Lower leg skin (tissue), 4 donors: ENCODE measurements at regions not wholly inside any gene's neighbourhood (a gene's known extent, or its start where the extent isn't known, plus 50 kb on each side); places are given as distances from the start of the nearest gene placed in this dataset.

Experiments used
- DNase-seq, 2 donors: peaks; one replicate each; pipeline ENCODE4 v3.0.0-alpha.2; 2019; ENCODE audit warnings: low spot score in 2 of 2
- H3K4me3 ChIP-seq: fragments of 200-600 bp; sonication (generic); 2 replicates; pipeline ENCODE4 v1.5.1; 2017; ENCODE audit warnings: mild to moderate bottlenecking, low read depth; ENCODE audit not compliant: poor library complexity, severe bottlenecking
- POLR2A ChIP-seq, 2 donors: fragments of 450-650 bp; IDR thresholded peaks; one replicate each; pipeline ENCODE4 v1.6.1; 2016 to 2017; ENCODE audit warnings: antibody characterized with exemption in 2 of 2, mild to moderate bottlenecking in 1 of 2, moderate library complexity in 1 of 2
- WGBS, 2 donors: methylation state at CpG; one replicate each; pipeline ENCODE4 v1.1.5; 2018; 5-methylcytosine and 5-hydroxymethylcytosine counted together
- intact Hi-C: fragments of 100-400 bp; cut with DNase I; formaldehyde crosslinking; loops from one replicate; pipeline ENCODE4 v1.15.0; 2023; ENCODE audit warnings: low total_unique reads
- TF ChIP-seq, protein P1 (sequence below), 3 donors: fragments of 450-650 bp; IDR thresholded peaks; one replicate each; pipeline ENCODE4 v1.5.1; 2016; ENCODE audit warnings: antibody characterized with exemption in 3 of 3, mild to moderate bottlenecking in 3 of 3, moderate library complexity in 2 of 3

DNA sequence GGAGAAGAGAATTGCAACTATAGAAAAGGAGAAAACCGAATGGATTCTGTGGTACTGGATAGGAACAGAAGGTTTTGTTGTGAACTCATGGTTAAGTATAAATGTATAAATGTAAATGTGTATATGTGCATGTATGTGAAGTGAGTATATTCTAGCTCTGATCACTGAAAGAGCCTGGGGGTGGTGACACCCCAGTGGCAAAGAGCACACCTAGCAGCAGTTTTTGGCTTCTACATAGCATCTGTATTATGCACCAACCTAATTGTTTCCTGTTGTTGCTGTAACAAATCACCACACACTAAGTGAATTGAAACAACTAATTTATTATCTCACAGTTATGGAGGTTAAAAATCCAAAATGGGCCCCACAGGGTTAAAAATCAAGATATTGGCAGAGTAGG, 455.4 kb downstream of the RPS24 start:
- TF ChIP-seq POLR2A (IDR thresholded peaks at IDR 0.05), result no peak
- TF ChIP-seq, protein P1, sequence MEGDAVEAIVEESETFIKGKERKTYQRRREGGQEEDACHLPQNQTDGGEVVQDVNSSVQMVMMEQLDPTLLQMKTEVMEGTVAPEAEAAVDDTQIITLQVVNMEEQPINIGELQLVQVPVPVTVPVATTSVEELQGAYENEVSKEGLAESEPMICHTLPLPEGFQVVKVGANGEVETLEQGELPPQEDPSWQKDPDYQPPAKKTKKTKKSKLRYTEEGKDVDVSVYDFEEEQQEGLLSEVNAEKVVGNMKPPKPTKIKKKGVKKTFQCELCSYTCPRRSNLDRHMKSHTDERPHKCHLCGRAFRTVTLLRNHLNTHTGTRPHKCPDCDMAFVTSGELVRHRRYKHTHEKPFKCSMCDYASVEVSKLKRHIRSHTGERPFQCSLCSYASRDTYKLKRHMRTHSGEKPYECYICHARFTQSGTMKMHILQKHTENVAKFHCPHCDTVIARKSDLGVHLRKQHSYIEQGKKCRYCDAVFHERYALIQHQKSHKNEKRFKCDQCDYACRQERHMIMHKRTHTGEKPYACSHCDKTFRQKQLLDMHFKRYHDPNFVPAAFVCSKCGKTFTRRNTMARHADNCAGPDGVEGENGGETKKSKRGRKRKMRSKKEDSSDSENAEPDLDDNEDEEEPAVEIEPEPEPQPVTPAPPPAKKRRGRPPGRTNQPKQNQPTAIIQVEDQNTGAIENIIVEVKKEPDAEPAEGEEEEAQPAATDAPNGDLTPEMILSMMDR (IDR thresholded peaks at IDR 0.05), result no peak
- intact Hi-C loops, result no loop called here
- 78 to 88% methylated on average over 1 of the region's 1 CpG for WGBS, 2 donors
- no peak for DNase-seq
- H3K4me3 ChIP-seq, result no peak overlapping the region

DNA sequence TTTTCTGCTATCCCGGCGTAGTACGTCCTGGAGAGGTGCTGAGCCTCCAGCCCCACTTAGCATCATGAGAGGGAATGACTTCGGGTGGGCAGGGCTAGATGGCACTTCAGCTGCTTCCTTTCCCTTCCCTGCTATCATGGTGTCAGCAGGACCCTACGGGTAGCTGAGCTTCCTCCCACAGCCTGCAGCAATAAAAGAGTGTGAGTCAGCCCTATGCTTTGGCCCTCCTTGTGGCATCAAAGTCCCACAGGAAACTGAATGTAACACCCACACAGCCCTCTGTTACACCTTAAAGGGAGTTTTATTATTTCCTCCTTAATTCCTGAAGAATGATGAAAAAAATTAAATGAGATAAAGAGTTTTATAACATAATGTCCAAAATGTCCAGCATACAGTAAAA, 458.1 kb downstream of the RPS24 start:
- no peak for DNase-seq
- WGBS, 2 donors, result 80 to 91% methylated on average over 5 of the region's 5 CpGs
- intact Hi-C loops, result no loop called here
- TF ChIP-seq POLR2A (IDR thresholded peaks at IDR 0.05), result no peak
- TF ChIP-seq, protein P1 (IDR thresholded peaks at IDR 0.05), result no peak
- H3K4me3 ChIP-seq, result no peak overlapping the region

DNA sequence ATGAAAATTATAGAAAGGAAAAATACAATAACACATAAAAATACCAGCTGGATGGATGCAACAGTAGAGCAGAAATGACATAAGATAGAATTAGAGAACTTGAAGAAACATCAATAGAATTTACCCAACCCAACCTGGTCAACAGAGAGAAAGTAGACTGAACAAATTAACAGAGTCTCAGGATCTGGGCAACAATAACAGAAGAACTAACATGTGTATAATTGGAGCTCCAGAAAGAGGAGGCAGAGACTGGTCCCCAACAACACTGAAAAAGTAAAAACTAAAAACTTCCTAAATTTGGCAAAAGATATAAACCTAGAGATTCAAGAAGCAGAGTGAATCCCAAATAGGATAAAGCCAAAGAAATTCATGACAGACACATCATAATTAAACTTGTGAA, 458.8 kb downstream of the RPS24 start:
- TF ChIP-seq POLR2A (IDR thresholded peaks at IDR 0.05), result no peak
- TF ChIP-seq, protein P1 (IDR thresholded peaks at IDR 0.05), result no peak
- no peak for DNase-seq
- H3K4me3 ChIP-seq, result no peak overlapping the region
- intact Hi-C loops, result no loop called here

DNA sequence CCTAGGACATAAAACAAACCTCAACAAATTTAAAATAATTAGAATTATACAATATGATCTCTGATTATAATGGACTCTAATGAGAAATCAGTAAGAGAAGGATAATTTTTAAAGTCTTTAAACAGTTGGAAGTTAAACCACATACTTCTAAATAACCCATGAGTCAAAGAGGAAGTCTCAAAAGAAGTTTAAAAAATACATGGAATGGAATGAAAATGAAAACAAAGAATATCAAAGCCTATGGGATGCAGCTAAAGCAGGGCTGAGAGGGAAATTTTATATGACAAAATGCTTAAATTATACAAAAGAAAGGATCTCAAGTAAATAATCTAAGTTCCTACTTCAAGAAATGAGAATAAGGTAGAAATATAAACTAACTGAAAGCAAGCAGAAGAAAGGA, 460.5 kb downstream of the RPS24 start:
- H3K4me3 ChIP-seq, result no peak overlapping the region
- intact Hi-C loops, result no loop called here
- no peak for TF ChIP-seq POLR2A (IDR thresholded peaks at IDR 0.05)
- TF ChIP-seq, protein P1 (IDR thresholded peaks at IDR 0.05), result no peak

DNA sequence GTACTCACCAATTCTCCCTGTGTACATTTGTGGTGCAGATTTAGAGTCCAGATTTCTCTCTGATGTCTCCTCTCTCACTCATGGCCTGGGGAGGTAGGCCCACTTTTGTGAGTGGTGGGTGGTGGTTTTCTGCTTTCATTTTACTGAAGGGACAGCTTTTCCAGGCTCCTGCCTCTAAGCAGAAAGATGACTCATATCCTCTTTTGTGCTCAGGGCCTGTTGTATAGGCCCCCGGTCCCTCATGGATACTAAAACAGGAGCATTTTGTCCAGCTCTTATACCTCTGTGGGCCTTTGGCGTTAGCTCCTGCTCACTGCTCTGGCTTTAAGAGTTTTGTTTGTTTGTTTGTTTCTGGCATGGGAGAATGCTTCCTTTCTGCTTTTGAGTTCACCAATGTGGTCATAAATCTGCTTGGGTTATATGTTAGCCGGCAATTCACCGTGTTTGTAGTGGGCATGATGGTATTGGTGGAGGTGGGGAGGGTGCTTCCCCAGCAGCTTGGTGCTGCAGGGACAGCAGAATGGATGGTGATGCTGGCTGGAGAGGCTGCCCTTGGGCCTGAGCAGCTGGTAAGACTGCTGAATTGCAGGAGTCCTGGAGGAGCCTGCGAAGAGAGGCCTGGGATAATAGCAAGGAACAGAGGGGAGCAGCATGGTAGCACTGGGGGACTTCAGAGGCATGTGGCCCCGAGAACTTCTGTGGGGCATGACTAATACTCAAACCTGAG, 468.7 kb downstream of the RPS24 start:
- TF ChIP-seq, protein P1 (IDR thresholded peaks at IDR 0.05), result no peak
- no peak for TF ChIP-seq POLR2A (IDR thresholded peaks at IDR 0.05)
- WGBS, 2 donors, result 76 to 80% methylated on average over 6 of the region's 6 CpGs
- DNase-seq, result no peak
- intact Hi-C loops, result no loop called here
- H3K4me3 ChIP-seq, result no peak overlapping the region

More for the DNA sequence above, 460.5 kb downstream of the RPS24 start:
- no peak for DNase-seq

DNA sequence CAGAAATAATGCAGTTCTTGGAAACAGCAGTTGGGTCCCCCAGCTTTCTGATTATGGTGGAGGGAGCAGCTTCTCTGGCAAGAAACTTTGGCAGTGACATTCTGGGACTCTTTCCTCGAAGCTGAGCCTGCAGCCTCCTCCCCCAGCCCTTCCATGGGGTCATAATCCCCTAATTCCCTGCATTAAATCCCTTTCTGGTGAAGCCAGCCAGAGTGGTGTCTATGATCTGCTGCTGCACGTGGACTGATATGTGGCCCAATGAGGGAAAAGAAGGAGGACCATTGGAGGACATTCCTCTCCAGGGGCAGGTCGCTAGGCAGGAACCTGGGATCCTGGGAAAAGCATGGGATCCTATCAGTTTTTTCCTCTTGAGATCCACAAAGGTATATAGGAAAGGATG, 470.5 kb downstream of the RPS24 start:
- no peak for TF ChIP-seq POLR2A (IDR thresholded peaks at IDR 0.05)
- TF ChIP-seq, protein P1 (IDR thresholded peaks at IDR 0.05), result no peak
- intact Hi-C loops, result no loop called here
- no peak for DNase-seq
- no peak overlapping the region for H3K4me3 ChIP-seq
- 80 to 83% methylated on average over 3 of the region's 3 CpGs for WGBS, 2 donors
